GM20000 (cell line): ENCODE measurements at regions not wholly inside any gene's neighbourhood (a gene's known extent, or its start where the extent isn't known, plus 50 kb on each side); places are given as distances from the start of the nearest gene placed in this dataset.

Experiments
- DNase-seq: peaks from one replicate; pipeline ENCODE4 v3.0.0; 2012; ENCODE audit warnings: low spot score
- CTCF ChIP-seq: IDR thresholded peaks from 2 replicates; pipeline ENCODE4 v1.5.1; 2012; ENCODE audit warnings: mild to moderate bottlenecking, control low read depth; ENCODE audit errors: extremely low read depth, missing control alignments

DNA sequence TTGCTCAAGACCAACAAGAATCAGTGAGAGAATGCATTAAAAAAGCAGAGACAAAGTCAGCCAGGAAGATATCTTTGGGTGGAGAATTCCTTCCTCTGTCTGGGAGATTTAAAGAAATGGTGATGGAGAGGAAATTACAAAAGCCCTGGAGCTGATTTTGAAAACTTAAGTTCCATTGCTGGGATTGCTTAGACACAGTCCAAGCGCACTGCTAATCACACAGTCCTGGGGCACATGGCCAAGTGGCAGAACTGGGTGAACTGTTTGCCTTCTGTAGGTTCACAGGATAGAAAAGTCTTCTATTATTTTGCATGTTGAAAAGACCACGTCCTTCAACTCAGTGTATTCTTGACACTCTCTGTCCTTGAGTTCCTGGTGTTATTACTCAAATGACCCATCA lies 284.9 kb upstream of the FBXL7 start:
- no peak for TF ChIP-seq CTCF
- DNase-seq = no peak

GRCh38 chr5:15214010-15214409 lies 286.0 kb upstream of the FBXL7 start:
- no peak for TF ChIP-seq CTCF
- DNase-seq = no peak

DNA sequence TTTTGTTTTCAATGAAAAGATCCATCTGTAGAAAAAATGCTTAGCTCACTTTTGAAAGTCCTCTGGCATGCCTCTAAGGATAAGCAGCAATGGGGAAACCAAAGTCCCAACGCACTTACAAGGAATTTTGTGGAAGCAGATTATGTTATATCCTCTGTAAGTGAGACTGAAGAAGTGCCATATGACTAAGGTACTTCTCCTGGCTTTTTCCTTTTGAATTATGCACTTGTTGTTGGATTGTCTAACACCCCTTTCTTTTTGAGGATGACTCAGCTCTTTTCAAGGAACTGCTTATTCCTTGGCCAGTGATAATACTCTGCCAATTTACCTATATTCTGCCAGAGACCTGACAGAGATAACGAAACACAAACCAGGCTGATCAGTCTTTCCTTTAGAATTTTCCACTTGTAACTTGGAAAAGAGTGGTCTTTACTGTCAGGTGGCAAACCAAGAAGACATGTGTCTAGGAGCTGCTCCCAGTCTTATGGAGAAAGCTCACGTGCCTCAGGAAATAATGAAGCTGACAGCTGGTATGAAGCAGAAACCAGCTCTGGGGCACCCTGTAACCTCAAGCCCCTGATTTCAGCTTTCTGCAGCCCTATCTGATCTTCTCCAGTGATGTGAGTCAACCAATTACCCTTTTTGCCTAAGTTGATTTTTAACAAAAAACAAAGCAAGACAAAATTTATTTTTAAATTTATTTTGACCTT lies 290.8 kb upstream of the FBXL7 start:
- TF ChIP-seq CTCF = no peak
- DNase-seq = no peak

DNA sequence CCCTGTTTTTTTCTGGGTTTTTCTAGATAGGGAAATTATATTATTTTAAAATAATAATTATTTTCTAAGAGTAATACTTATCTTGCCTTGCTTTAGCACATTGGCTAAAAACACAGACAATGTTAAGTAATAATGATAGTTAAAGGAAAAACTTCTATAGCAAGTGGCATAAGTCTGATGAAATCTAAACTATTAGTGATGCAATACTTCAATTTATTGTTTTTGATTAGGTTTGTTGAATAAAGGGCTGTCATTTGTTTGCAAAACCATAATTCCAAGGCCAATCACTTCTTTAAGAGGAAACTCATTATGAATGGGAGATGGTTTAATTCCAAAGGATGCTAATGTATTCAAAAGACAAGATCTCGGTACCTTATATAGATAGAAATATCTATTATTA lies 293.8 kb upstream of the FBXL7 start:
- no peak for DNase-seq

DNA sequence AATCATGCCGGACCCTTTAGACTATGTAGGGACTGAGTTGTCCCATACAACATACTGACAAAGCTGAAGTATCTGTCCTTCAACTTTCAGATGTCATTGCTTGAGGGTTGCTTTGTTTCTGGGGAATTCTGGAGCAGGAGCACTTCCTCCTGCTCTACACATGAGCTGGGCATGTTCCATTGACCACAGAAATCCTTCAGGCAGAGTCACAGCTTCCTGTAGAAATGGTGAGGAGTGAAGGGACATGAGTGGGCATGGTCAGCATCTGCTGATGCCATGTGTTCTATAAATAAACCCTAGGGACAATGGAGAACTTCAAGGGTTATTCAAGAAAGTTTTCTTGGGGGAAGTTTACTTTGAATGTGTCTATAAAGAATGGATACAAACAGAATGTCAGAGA lies 296.6 kb upstream of the FBXL7 start:
- no peak for TF ChIP-seq CTCF
- no peak for DNase-seq

More for the DNA sequence above, 293.8 kb upstream of the FBXL7 start:
- no peak for TF ChIP-seq CTCF

- no peak for DNase-seq
- no peak for TF ChIP-seq CTCF
Observed at GRCh38 chr5:15191012-15191411, 309.0 kb upstream of the FBXL7 start.

DNA sequence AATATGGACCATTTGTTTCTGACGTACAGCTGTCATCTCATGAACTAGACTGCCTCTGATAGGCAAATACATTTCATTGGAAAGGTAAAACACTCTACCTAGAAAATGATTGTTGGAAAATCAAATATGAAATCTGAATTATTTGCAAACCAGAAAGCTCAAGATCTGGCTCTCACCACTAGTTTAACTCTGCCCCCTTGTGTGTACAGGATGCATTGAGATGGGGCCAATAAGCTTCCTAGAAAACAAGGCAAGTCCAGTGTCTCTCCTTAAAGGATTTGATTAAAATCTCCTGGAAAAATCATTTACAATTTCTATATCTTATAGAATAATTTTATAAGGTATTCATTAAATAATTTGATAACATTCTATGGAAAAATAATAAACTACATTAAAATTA lies 311.9 kb upstream of the ANKH start:
- DNase-seq = no peak
- TF ChIP-seq CTCF = no peak
